PC-9 (cell line): ENCODE measurements at regions not wholly inside any gene's neighbourhood (a gene's known extent, or its start where the extent isn't known, plus 50 kb on each side); places are given as distances from the start of the nearest gene placed in this dataset.

ENCODE experiments used
- BruUV-seq: library from RNA; stranded (reverse); fragments of 400-500 nt; replicated peaks from 2 replicates; lab custom pipeline; 2021; lab: Mats Ljungman, UMichigan
- CTCF ChIA-PET: fragments of 300-600 bp; sonication (Branson Sonifier 250); formaldehyde crosslinking; loops from one replicate; lab custom pipeline; 2022; ENCODE audit warnings: antibody characterized with exemption; lab: Charles Lee
- POLR2A ChIA-PET: fragments of 300-600 bp; sonication (Branson Sonifier 250); formaldehyde crosslinking; loops from one replicate; lab custom pipeline; 2022; ENCODE audit warnings: antibody characterized with exemption; ENCODE audit not compliant: unreplicated experiment; lab: Charles Lee
- DNase-seq, 2 experiments: peaks; one replicate each; pipeline versions ENCODE4 v3.0.0 to v3.0.0-alpha.2; 2015 to 2022; ENCODE audit warnings: mixed read lengths in 1 of 2
- H2AFZ ChIP-seq: fragments of 200-600 bp; sonication (generic); 2 replicates; pipeline ENCODE4 v1.8.1; 2017; ENCODE audit warnings: antibody characterized with exemption
- H3F3A ChIP-seq: fragments of 200-600 bp; sonication (generic); 2 replicates; pipeline ENCODE4 v1.8.1; 2017; ENCODE audit warnings: antibody characterized with exemption, mild to moderate bottlenecking, low read depth; ENCODE audit not compliant: insufficient read depth
- H3K27ac ChIP-seq: fragments of 200-600 bp; sonication (generic); 2 replicates; pipeline ENCODE4 v1.6.1; 2016; ENCODE audit warnings: mixed run types
- H3K27me3 ChIP-seq: fragments of 200-600 bp; sonication (generic); 2 replicates; pipeline ENCODE4 v1.6.1; 2016; ENCODE audit warnings: low read depth, mixed run types; ENCODE audit not compliant: insufficient read depth
- H3K36me3 ChIP-seq: fragments of 200-600 bp; sonication (generic); 2 replicates; pipeline ENCODE4 v1.6.1; 2016; ENCODE audit warnings: low read depth, mixed run types
- H3K4me1 ChIP-seq: fragments of 200-600 bp; sonication (generic); replicated peaks from 2 replicates; pipeline ENCODE4 v1.6.1; 2016; ENCODE audit warnings: mixed run types; ENCODE audit not compliant: insufficient read depth
- H3K4me2 ChIP-seq: fragments of 200-600 bp; sonication (generic); 2 replicates; pipeline ENCODE4 v1.6.1; 2017; ENCODE audit warnings: mixed run types
- H3K4me3 ChIP-seq: fragments of 200-600 bp; sonication (generic); 2 replicates; pipeline ENCODE4 v1.6.1; 2016; ENCODE audit warnings: mixed run types
- H3K79me2 ChIP-seq: fragments of 200-600 bp; sonication (generic); 2 replicates; pipeline ENCODE4 v1.6.1; 2017; ENCODE audit warnings: low read depth, mixed run types
- H3K9me2 ChIP-seq: fragments of 200-600 bp; sonication (generic); 2 replicates; pipeline ENCODE4 v1.8.1; 2017; ENCODE audit warnings: mild to moderate bottlenecking; ENCODE audit not compliant: insufficient read depth
- H3K9me3 ChIP-seq: fragments of 200-600 bp; sonication (generic); 2 replicates; pipeline ENCODE4 v1.8.1; 2016; ENCODE audit warnings: low read depth; ENCODE audit not compliant: insufficient read depth
- H4K20me1 ChIP-seq: fragments of 200-600 bp; sonication (generic); 2 replicates; pipeline ENCODE4 v1.8.1; 2017; ENCODE audit not compliant: insufficient read depth
- CTCF ChIP-seq: fragments of 200-600 bp; sonication (generic); conservative IDR thresholded peaks from 2 replicates; pipeline ENCODE4 v1.6.1; 2017; ENCODE audit warnings: mixed run types, antibody characterized with exemption, mild to moderate bottlenecking, moderate library complexity
- EZH2 ChIP-seq: fragments of 200-600 bp; sonication (generic); IDR thresholded peaks from 2 replicates; pipeline ENCODE4 v1.8.0; 2017; ENCODE audit warnings: antibody characterized with exemption, low read depth
- intact Hi-C: fragments of 100-400 bp; cut with micrococcal nuclease; formaldehyde crosslinking; loops from one replicate; pipeline ENCODE4 v1.10.0; 2022; ENCODE audit not compliant: unreplicated experiment

DNA sequence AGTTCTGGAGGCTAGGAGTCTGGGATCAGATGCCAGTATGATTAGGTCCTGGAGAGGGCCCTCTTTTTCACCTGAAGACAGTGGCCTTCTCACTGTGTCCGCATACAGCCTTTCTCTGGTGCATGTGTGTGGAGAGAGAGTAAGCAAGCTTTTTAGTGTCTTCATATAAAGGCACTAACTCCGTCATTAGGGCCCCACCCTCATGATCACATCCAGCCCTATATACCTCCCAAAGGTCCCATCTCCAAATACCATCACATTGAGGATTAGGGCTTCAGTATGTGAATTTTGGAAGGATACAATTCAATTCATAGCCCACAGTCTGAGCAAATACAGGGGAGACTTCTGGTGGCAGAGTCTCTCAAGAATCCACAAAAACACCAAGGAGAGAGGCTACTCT is 176.6 kb downstream of the BACH1 start:
- ChIA-PET CTCF (no interaction called here), POLR2A (no interaction called here)

GRCh38 chr21:29477347-29477746 is 178.6 kb downstream of the BACH1 start:
- DNase-seq: no peak
- no peak for TF ChIP-seq EZH2
- no peak for TF ChIP-seq CTCF
- Histone ChIP-seq H4K20me1 (no peaks in the 10 kb centered on the region), H3F3A (no peaks in the 10 kb centered on the region), H3K9me2 (no peaks in the 10 kb centered on the region), H3K79me2 (no peaks in the 10 kb centered on the region), H2AFZ (no peak overlapping the region), H3K4me1 (no peaks in the 10 kb centered on the region), H3K36me3 (no peaks in the 10 kb centered on the region), H3K4me2 (no peak overlapping the region), H3K4me3 (no peak overlapping the region), H3K27ac (no peak overlapping the region), H3K9me3 (no peaks in the 10 kb centered on the region), H3K27me3 (no peaks in the 10 kb centered on the region)
- intact Hi-C loops: no loop called here
- BruUV-seq: no TSS peak
- POLR2A ChIA-PET: no interaction called here
- CTCF ChIA-PET: no interaction called here

More for the DNA sequence above, 176.6 kb downstream of the BACH1 start:
- no peak overlapping the region for H3K4me2 ChIP-seq
- no peak for TF ChIP-seq CTCF
- no peak for TF ChIP-seq EZH2
- no peaks in the 10 kb centered on the region for H3K36me3 ChIP-seq
- H3K27ac ChIP-seq: no peak overlapping the region
- H3K4me1 ChIP-seq: no peaks in the 10 kb centered on the region
- no TSS peak for BruUV-seq
- H3K79me2 ChIP-seq: no peaks in the 10 kb centered on the region
- no peak overlapping the region for H2AFZ ChIP-seq
- no peaks in the 10 kb centered on the region for H3K9me3 ChIP-seq
- no peaks in the 10 kb centered on the region for H3K9me2 ChIP-seq
- no peak overlapping the region for H3K4me3 ChIP-seq
- H3F3A ChIP-seq: no peaks in the 10 kb centered on the region
- H3K27me3 ChIP-seq: no peaks in the 10 kb centered on the region
- no peaks in the 10 kb centered on the region for H4K20me1 ChIP-seq
- no peak for DNase-seq
- intact Hi-C loops: no loop called here

- ChIA-PET CTCF (no interaction called here), POLR2A (no interaction called here)
- BruUV-seq: no TSS peak
- Histone ChIP-seq H3K4me1 (no peaks in the 10 kb centered on the region), H3K9me2 (no peaks in the 10 kb centered on the region), H3K4me2 (no peak overlapping the region), H3K9me3 (no peaks in the 10 kb centered on the region), H3K36me3 (no peaks in the 10 kb centered on the region), H2AFZ (no peak overlapping the region), H3K27me3 (no peaks in the 10 kb centered on the region), H3K27ac (no peak overlapping the region), H3K4me3 (no peak overlapping the region), H3K79me2 (no peaks in the 10 kb centered on the region), H3F3A (no peaks in the 10 kb centered on the region), H4K20me1 (no peaks in the 10 kb centered on the region)
- no peak for TF ChIP-seq EZH2
- TF ChIP-seq CTCF: no peak
- no peak for DNase-seq
- intact Hi-C loops: no loop called here
These were observed 179.2 kb downstream of the BACH1 start for GRCh38 chr21:29477941-29478340.
